Prostate gland (tissue), 2 donors: ENCODE measurements at regions not wholly inside any gene's neighbourhood (a gene's known extent, or its start where the extent isn't known, plus 50 kb on each side); places are given as distances from the start of the nearest gene placed in this dataset.

Experiments
- DNase-seq: peaks from one replicate; pipeline ENCODE4 v3.0.0-alpha.2; 2019; ENCODE audit warnings: low spot score
- H3K27ac ChIP-seq, 2 donors: fragments of 200-600 bp; sonication (generic); 2 replicates each; pipeline ENCODE4 v1.5.1; 2017 to 2019
- H3K27me3 ChIP-seq: fragments of 200-600 bp; sonication (generic); replicated peaks from 2 replicates; pipeline ENCODE4 v1.5.1; 2019; ENCODE audit not compliant: insufficient read depth
- H3K36me3 ChIP-seq, 2 donors: fragments of 200-600 bp; sonication (generic); 1 replicate in 1 of 2; 2 replicates in 1 of 2; pipeline versions ENCODE4 v1.5.1 to v1.8.1; 2017 to 2019
- H3K4me1 ChIP-seq: fragments of 200-600 bp; sonication (generic); replicated peaks from 2 replicates; pipeline ENCODE4 v1.5.1; 2019
- H3K4me3 ChIP-seq, 2 donors: fragments of 200-600 bp; sonication (generic); 2 replicates each; pipeline ENCODE4 v1.5.1; 2017 to 2019
- H3K9me3 ChIP-seq: fragments of 200-600 bp; sonication (generic); 2 replicates; pipeline ENCODE4 v1.5.1; 2017
- POLR2A ChIP-seq: fragments of 450-650 bp; IDR thresholded peaks from one replicate; pipeline ENCODE4 v1.6.1; 2016; ENCODE audit warnings: antibody characterized with exemption, mild to moderate bottlenecking
- POLR2AphosphoS5 ChIP-seq: sonication (generic); formaldehyde crosslinking; IDR thresholded peaks from one replicate; pipeline ENCODE4 v1.6.1; 2017; ENCODE audit warnings: antibody characterized with exemption
- WGBS: methylation state at CpG from one replicate; pipeline ENCODE4 v1.1.5; 2018; 5-methylcytosine and 5-hydroxymethylcytosine counted together
- intact Hi-C: fragments of 100-400 bp; cut with DNase I; formaldehyde crosslinking; loops from one replicate; pipeline ENCODE4 v1.14.2; 2022
- TF ChIP-seq, protein P1 (sequence below), 4 experiments: fragments of 200-600 bp in 2 of 4; fragments of 450-650 bp in 2 of 4; sonication (generic) in 2 of 4; IDR thresholded peaks; 1 replicate in 3 of 4; 2 replicates in 1 of 4; pipeline ENCODE4 v1.5.1; 2016 to 2019; ENCODE audit warnings: antibody characterized with exemption in 4 of 4, mild to moderate bottlenecking in 2 of 4, moderate library complexity in 2 of 4

DNA sequence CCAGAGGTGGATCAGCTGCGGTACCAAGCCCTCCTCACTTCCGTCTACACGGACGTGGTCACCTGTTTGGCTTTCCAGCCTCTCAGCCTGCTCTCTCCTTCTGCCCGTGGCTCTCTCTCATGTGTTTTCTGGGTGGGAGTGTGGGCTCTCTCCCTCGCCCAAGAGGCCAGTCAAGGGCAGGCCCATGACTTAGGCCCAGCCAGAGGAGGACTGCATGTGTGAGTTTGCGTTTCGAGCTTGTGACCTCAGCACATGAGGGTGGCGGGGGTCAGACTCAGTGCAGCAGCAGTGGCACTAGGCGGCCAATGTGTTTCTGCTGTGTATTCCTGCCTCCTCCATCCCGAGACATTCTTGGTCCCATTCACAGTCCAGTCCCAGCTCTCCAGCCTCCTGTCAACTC is 82.5 kb upstream of the SMIM23 start:
- no peak overlapping the region for H3K4me3 ChIP-seq
- H3K36me3 ChIP-seq = no peaks in the 10 kb centered on the region
- TF ChIP-seq, protein P1, sequence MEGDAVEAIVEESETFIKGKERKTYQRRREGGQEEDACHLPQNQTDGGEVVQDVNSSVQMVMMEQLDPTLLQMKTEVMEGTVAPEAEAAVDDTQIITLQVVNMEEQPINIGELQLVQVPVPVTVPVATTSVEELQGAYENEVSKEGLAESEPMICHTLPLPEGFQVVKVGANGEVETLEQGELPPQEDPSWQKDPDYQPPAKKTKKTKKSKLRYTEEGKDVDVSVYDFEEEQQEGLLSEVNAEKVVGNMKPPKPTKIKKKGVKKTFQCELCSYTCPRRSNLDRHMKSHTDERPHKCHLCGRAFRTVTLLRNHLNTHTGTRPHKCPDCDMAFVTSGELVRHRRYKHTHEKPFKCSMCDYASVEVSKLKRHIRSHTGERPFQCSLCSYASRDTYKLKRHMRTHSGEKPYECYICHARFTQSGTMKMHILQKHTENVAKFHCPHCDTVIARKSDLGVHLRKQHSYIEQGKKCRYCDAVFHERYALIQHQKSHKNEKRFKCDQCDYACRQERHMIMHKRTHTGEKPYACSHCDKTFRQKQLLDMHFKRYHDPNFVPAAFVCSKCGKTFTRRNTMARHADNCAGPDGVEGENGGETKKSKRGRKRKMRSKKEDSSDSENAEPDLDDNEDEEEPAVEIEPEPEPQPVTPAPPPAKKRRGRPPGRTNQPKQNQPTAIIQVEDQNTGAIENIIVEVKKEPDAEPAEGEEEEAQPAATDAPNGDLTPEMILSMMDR (IDR thresholded peaks at IDR 0.05) = no peak
- no peak for TF ChIP-seq POLR2A
- no peak for TF ChIP-seq POLR2AphosphoS5
- H3K27me3 ChIP-seq = peaks cover 2% of the 10 kb centered on the region
- no peak overlapping the region for H3K27ac ChIP-seq
- no peaks in the 10 kb centered on the region for H3K4me1 ChIP-seq
- no peaks in the 10 kb centered on the region for H3K9me3 ChIP-seq
- WGBS = 95% methylated on average over 11 of the region's 11 CpGs
- DNase-seq = no peak
- intact Hi-C loops = no loop called here

DNA sequence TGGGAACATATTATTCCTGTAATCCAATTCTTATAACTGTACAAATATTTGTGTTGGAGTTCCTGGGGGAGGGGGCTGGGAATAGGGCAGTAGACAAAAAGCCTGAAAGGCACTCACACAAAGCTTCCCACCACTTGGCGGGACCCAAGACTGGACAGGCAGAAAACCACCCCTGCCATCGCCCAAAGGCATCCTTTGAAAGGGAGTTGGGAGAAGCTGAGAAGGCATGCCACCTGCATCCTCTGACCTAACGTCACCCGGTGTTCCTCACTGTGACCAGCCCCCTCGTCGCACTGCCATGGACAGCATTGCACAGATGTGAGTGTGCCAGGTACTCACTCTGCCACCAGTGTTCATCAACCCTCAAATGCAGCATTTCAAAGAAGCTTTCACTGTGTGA is 80.6 kb upstream of the SMIM23 start:
- H3K27ac ChIP-seq = no peak overlapping the region
- intact Hi-C loops = no loop called here
- no peaks in the 10 kb centered on the region for H3K4me1 ChIP-seq
- no peaks in the 10 kb centered on the region for H3K9me3 ChIP-seq
- no peaks in the 10 kb centered on the region for H3K36me3 ChIP-seq
- no peak overlapping the region for H3K4me3 ChIP-seq
- 92% methylated on average over 6 of the region's 6 CpGs for WGBS
- peaks cover 2% of the 10 kb centered on the region for H3K27me3 ChIP-seq
- DNase-seq = no peak
- TF ChIP-seq POLR2A = no peak
- TF ChIP-seq, protein P1 (IDR thresholded peaks at IDR 0.05) = no peak
- TF ChIP-seq POLR2AphosphoS5 = no peak

DNA sequence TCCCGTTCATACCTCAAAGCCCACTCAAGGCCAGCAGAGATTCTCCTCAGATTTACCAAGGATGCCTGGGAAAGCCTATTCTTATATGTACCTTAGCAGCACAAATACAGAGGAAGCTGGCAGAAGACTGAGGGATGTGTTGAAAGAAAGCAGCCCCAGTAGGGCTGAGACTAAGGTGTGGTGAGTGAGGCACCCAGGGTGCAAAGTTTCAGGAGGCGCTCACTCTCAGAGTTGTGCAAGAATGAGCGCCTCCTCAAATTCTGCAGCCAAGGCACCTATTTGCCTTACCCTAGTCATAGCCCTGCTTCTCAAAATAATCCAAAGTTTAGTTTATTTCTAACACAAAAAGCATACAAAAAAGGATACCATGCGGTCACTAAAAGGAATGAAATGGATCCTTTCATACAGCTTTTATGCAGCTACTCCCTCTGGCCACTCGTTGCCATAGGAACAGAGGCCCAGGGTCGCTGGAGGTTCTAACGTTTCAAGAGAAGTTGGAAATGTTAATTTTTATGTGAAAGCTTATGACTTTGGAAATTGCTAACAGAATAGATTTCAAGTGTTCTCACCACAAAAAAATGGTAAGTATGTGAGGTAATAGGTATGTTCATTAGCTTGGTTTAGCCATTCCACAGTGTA is 79.7 kb upstream of the SMIM23 start:
- H3K9me3 ChIP-seq = no peaks in the 10 kb centered on the region
- DNase-seq = no peak
- peaks cover 1% of the 10 kb centered on the region for H3K27me3 ChIP-seq
- H3K36me3 ChIP-seq = no peaks in the 10 kb centered on the region
- intact Hi-C loops = no loop called here
- no peak overlapping the region for H3K27ac ChIP-seq
- 91% methylated on average over 7 of the region's 7 CpGs for WGBS
- no peak for TF ChIP-seq POLR2AphosphoS5
- TF ChIP-seq, protein P1 (IDR thresholded peaks at IDR 0.05) = no peak
- no peak for TF ChIP-seq POLR2A
- H3K4me3 ChIP-seq = no peak overlapping the region
- no peaks in the 10 kb centered on the region for H3K4me1 ChIP-seq

DNA sequence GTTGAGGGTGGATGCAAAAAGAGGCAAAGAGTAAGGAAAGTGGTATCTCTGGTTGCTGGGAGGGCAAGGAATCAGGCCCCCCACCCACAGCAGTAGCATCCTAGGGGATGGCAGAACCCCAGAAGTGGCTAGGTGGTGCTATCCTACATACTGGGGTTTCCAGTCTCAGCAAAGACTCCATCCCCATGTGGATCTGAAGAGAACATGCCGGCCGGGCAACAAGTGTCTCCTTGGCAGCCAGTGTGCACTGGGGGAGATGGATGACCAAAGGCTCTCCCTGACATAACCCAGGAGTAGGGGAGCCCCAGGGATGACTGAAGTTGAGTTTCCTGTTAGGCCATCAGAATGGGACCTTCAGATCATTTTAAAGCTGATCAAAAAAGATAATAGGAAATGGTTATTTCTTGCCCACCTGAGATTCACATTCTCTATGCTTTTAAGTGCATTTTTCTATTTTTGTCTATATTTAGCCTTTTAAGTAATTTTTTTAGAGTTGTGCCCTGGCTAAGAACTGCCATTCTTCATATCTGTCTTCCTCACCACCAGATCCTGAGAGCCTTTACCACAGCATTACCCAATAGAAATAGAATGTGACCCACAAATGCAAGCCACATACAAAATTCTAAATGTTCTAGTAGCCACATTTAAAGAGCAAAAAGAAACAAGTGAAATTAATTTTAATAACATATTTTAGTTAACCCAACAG is 78.7 kb upstream of the SMIM23 start:
- TF ChIP-seq, protein P1 (IDR thresholded peaks at IDR 0.05) = no peak
- no peak for TF ChIP-seq POLR2A
- TF ChIP-seq POLR2AphosphoS5 = no peak
- Histone ChIP-seq H3K27me3 (no peaks in the 10 kb centered on the region), H3K9me3 (no peaks in the 10 kb centered on the region), H3K4me3 (no peak overlapping the region), H3K36me3 (no peaks in the 10 kb centered on the region), H3K27ac (no peak overlapping the region), H3K4me1 (no peaks in the 10 kb centered on the region)
- intact Hi-C loops = no loop called here
- WGBS = 100% methylated on average over 2 of the region's 2 CpGs
- DNase-seq = no peak

DNA sequence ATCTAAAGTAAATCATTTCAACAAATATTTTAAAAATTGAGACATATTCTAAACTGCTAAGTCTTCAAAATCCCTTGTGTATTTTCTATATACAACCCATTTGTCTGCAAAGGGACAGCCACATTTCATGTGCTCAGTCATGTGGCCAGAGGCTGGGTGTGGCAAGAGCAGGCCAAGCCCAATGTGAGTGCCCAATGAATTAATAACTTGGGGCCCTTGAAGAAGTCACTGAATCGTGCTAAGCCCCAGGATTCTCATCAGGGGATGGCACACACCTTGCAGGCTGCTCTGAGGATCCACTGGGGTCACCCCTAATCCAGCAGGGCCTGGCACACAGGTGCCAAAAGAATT is 78.2 kb upstream of the SMIM23 start:
- Histone ChIP-seq H3K27me3 (no peaks in the 10 kb centered on the region), H3K4me3 (no peak overlapping the region), H3K36me3 (no peaks in the 10 kb centered on the region), H3K4me1 (no peaks in the 10 kb centered on the region), H3K27ac (no peak overlapping the region), H3K9me3 (no peaks in the 10 kb centered on the region)
- WGBS = 88% methylated on average over 1 of the region's 1 CpG
- TF ChIP-seq, protein P1 (IDR thresholded peaks at IDR 0.05) = no peak
- TF ChIP-seq POLR2AphosphoS5 (no peak), POLR2A (no peak)
- intact Hi-C loops = no loop called here
- no peak for DNase-seq
